NT2/D1 (cell line): ENCODE measurements at regions not wholly inside any gene's neighbourhood (a gene's known extent, or its start where the extent isn't known, plus 50 kb on each side); places are given as distances from the start of the nearest gene placed in this dataset.

Experiments
- SUZ12 ChIP-seq: IDR thresholded peaks from 2 replicates; pipeline ENCODE4 v1.6.1; 2011; ENCODE audit not compliant: insufficient read length, insufficient read depth; ENCODE audit errors: extremely low read depth
- ZNF274 ChIP-seq: IDR thresholded peaks from 2 replicates; pipeline ENCODE4 v1.6.1; 2011; ENCODE audit warnings: mild to moderate bottlenecking, low read depth, low read length

GRCh38 chr3:71916747-71917369, 131.9 kb upstream of the PROK2 start:
- TF ChIP-seq ZNF274 (no peak), SUZ12 (no peak)
